Ishikawa (cell line): ENCODE measurements at regions not wholly inside any gene's neighbourhood (a gene's known extent, or its start where the extent isn't known, plus 50 kb on each side); places are given as distances from the start of the nearest gene placed in this dataset.

Experiments
- CEBPB ChIP-seq: IDR thresholded peaks from 2 replicates; pipeline ENCODE4 v1.6.1; 2012
- EGR1 ChIP-seq: IDR thresholded peaks from 2 replicates; pipeline ENCODE4 v1.6.1; 2012
- EP300 ChIP-seq: IDR thresholded peaks from 2 replicates; pipeline ENCODE4 v1.6.1; 2012; ENCODE audit warnings: borderline replicate concordance
- FOXM1 ChIP-seq: IDR thresholded peaks from 2 replicates; pipeline ENCODE4 v1.6.1; 2012; ENCODE audit warnings: low read depth, borderline replicate concordance
- MAX ChIP-seq: IDR thresholded peaks from 2 replicates; pipeline ENCODE4 v1.6.1; 2012
- NFIC ChIP-seq: IDR thresholded peaks from 2 replicates; pipeline ENCODE4 v1.6.1; 2012
- RAD21 ChIP-seq: IDR thresholded peaks from 2 replicates; pipeline ENCODE4 v1.6.1; 2012; ENCODE audit warnings: low read depth
- REST ChIP-seq: IDR thresholded peaks from 2 replicates; pipeline ENCODE4 v1.6.1; 2012; ENCODE audit warnings: low read depth, mild to moderate bottlenecking
- TAF1 ChIP-seq: IDR thresholded peaks from 2 replicates; pipeline ENCODE4 v1.6.1; 2012; ENCODE audit warnings: low read depth, mild to moderate bottlenecking
- TCF12 ChIP-seq: IDR thresholded peaks from 2 replicates; pipeline ENCODE4 v1.6.1; 2012; ENCODE audit warnings: low read depth
- TEAD4 ChIP-seq: IDR thresholded peaks from 2 replicates; pipeline ENCODE4 v1.6.1; 2012
- YY1 ChIP-seq: IDR thresholded peaks from 2 replicates; pipeline ENCODE4 v1.6.1; 2012; ENCODE audit warnings: low read depth
- ZBTB7A ChIP-seq: IDR thresholded peaks from 2 replicates; pipeline ENCODE4 v1.6.1; 2012; ENCODE audit warnings: low read depth
- TF ChIP-seq, protein P1 (sequence below): IDR thresholded peaks from 2 replicates; pipeline ENCODE4 v1.6.1; 2012

- no peak for TF ChIP-seq MAX
- no peak for TF ChIP-seq NFIC
These were observed 329.6 kb downstream of the PCDH20 start for GRCh38 chr13:61086087-61086486.

DNA sequence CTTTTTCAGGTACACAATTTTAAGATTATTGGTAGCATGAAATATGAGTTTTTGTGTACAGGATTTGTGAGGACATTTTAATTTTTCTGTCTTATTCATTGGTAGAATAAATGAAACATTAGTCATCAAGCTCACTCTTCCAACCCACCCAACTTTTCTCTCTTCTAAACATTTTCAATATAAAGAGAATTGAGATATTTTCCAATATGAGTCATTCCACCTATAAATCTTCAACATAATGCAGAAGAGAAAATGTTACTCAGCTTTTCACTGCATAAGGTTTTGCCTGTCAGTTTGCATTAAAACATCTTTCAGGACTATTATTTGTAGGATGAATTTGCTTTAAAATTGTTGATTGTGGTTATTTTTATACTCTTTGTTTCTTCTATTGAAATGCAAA, 330.7 kb downstream of the PCDH20 start:
- peak; percentile 11; the same call in 1 of the 2 replicates for TF ChIP-seq TEAD4
- no peak for TF ChIP-seq RAD21
- no peak for TF ChIP-seq CEBPB
- no peak for TF ChIP-seq TCF12
- no peak for TF ChIP-seq EP300
- TF ChIP-seq EGR1, result no peak
- no peak for TF ChIP-seq YY1

GRCh38 chr13:61078976-61079770, 336.5 kb downstream of the PCDH20 start:
- TF ChIP-seq ZBTB7A (no peak), CEBPB (no peak), TEAD4 (no peak)

DNA sequence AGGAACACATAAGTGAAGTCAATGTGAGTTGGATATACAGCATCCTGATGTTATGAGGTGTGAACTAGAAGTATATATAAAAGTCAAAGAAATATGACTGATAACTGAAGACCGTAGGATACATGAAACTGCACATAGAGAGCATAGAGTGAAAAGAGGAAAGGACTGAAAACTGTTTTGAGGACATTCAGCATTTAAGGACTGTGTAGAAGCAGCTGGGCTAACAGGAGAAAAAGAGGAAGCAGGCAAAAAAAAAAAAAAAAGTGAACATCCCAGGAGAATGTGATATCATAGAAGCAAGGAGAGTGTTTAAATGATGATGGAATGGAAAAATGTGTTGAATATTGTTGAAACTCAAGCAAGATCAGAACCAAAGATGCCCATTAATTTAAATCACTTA, 363.5 kb downstream of the PCDH20 start:
- no peak for TF ChIP-seq YY1

GRCh38 chr13:61045251-61045650, 370.4 kb downstream of the PCDH20 start:
- TF ChIP-seq MAX (no peak), EGR1 (no peak), TEAD4 (no peak), EP300 (no peak), CEBPB (no peak), FOXM1 (no peak), NFIC (no peak), TAF1 (no peak)

GRCh38 chr13:61040181-61040580, 375.5 kb downstream of the PCDH20 start:
- TF ChIP-seq, protein P1, sequence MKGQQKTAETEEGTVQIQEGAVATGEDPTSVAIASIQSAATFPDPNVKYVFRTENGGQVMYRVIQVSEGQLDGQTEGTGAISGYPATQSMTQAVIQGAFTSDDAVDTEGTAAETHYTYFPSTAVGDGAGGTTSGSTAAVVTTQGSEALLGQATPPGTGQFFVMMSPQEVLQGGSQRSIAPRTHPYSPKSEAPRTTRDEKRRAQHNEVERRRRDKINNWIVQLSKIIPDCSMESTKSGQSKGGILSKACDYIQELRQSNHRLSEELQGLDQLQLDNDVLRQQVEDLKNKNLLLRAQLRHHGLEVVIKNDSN, result no peak
- no peak for TF ChIP-seq REST

DNA sequence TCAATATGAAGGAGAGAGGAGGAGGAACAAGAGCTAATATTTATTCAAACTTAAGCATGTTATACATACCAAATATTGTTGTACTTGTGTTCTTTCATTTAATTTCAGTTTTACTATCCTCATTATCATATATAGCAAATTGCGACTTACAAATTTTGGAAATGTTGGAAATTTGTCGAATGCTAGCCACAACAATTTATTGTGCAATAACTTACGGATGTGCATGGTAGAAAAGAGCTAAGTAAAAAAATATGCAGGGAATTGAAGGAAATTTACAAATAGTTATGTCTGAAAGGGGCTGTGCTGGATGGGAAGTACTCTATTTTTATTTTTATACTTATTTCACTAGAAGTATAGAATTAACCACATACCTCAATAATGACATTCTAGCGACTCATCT, 376.3 kb downstream of the PCDH20 start:
- TF ChIP-seq EP300, result no peak
- no peak for TF ChIP-seq ZBTB7A
- no peak for TF ChIP-seq REST
- no peak for TF ChIP-seq NFIC

GRCh38 chr13:61036715-61037114, 378.9 kb downstream of the PCDH20 start:
- TF ChIP-seq TAF1 (no peak), RAD21 (no peak), REST (no peak), EP300 (no peak)
